ENCODE measurements at regions not wholly inside any gene's neighbourhood (a gene's known extent, or its start where the extent isn't known, plus 50 kb on each side); places are given as distances from the start of the nearest gene placed in this dataset.

GRCh38 chr5:103923616-103924168 is 361.1 kb upstream of the NUDT12 start:
- no peaks in the 10 kb centered on the region for H3K23me2 ChIP-seq (ENCODE audit: insufficient read length, low read depth, low read length, poor library complexity, severe bottlenecking)
- no peak overlapping the region for H3K18ac ChIP-seq (ENCODE audit: insufficient read length, low read depth, low read length)
- no peaks in the 10 kb centered on the region for H3K27me3 ChIP-seq (ENCODE audit: insufficient read depth, low read length)
- no peak for TF ChIP-seq CTCF (conservative IDR thresholded peaks at IDR 0.05)
- H2AK5ac ChIP-seq (ENCODE audit: insufficient read length, low read length), result no peak overlapping the region
- H3K9ac ChIP-seq (ENCODE audit: extremely low read depth, insufficient read length, low read length), result no peak overlapping the region
- Mint-ChIP-seq H3K27ac (no peak overlapping the region), H3K27me3 (ENCODE audit: low read depth) (no peaks in the 10 kb centered on the region; the same call in 1 of the 2 replicates), H3K4me1 (peaks cover 12 to 14% of the 10 kb centered on the region in 2 experiments), H3K9me3 (no peaks in the 10 kb centered on the region), H3K4me3 (no peak overlapping the region), H3K36me3 (ENCODE audit: insufficient read depth in 1 of 3, low read depth in 3 of 3) (no peaks in the 10 kb centered on the region; a peak in 1 of 7 replicates)
- no peak overlapping the region for H2BK120ac ChIP-seq (ENCODE audit: low read depth, low read length, poor library complexity, severe bottlenecking)
- no peak overlapping the region for H2BK5ac ChIP-seq (ENCODE audit: insufficient read length, low read length)
- no peak overlapping the region for H4K91ac ChIP-seq (ENCODE audit: insufficient read length, low read depth, low read length)
- no peak overlapping the region for H2AFZ ChIP-seq (ENCODE audit: low read length)
- no peak for DNase-seq
- no peak overlapping the region for H3K4ac ChIP-seq (ENCODE audit: low read depth, low read length)
- H3K79me1 ChIP-seq (ENCODE audit: insufficient read depth, low read depth, low read length, poor library complexity, severe bottlenecking), result no peaks in the 10 kb centered on the region
- H2BK12ac ChIP-seq (ENCODE audit: insufficient read length, low read depth, low read length), result no peak overlapping the region
- H3K23ac ChIP-seq (ENCODE audit: insufficient read length, low read depth, low read length), result no peak overlapping the region
- H4K5ac ChIP-seq (ENCODE audit: insufficient read length, low read depth, low read length), result no peak overlapping the region
- no peak overlapping the region for H3K14ac ChIP-seq (ENCODE audit: insufficient read depth, low read length)
- H3K9me3 ChIP-seq (ENCODE audit: control insufficient read depth, low read depth, low read length), result no peaks in the 10 kb centered on the region
- no peak overlapping the region for H3K27ac ChIP-seq (ENCODE audit: insufficient read length, low read depth, low read length)
- H2BK20ac ChIP-seq (ENCODE audit: low read depth, low read length, poor library complexity, severe bottlenecking), result no peak overlapping the region
- no peaks in the 10 kb centered on the region for H4K20me1 ChIP-seq (ENCODE audit: control insufficient read depth, insufficient read depth, insufficient read length)
- H3K79me2 ChIP-seq (ENCODE audit: insufficient read depth, low read length), result no peaks in the 10 kb centered on the region
- no peak overlapping the region for H3K56ac ChIP-seq (ENCODE audit: insufficient read length, low read depth, low read length)
- no peak overlapping the region for H3T11ph ChIP-seq (ENCODE audit: low read length)
- no peak overlapping the region for H2BK15ac ChIP-seq (ENCODE audit: low read depth, low read length)
- no peak overlapping the region for H3K4me2 ChIP-seq (ENCODE audit: insufficient read depth, insufficient read length, low read length)
- 0 out of 2 replicates have a peak, but pooled peaks cover 3% of the 10 kb centered on the region for H3K4me1 ChIP-seq (ENCODE audit: insufficient read depth, low read length)
- no peak overlapping the region for H4K8ac ChIP-seq (replicated peaks; ENCODE audit: insufficient read length, low read depth, low read length)
